ENCODE measurements at regions not wholly inside any gene's neighbourhood (a gene's known extent, or its start where the extent isn't known, plus 50 kb on each side); places are given as distances from the start of the nearest gene placed in this dataset.

GRCh38 chr12:85654456-85654840 lies 181.8 kb downstream of the RASSF9 start (continued):
- TF ChIP-seq ZNF174 (CRISPR knock-in tag; IDR thresholded peaks at IDR 0.05) (no peak), KAT2B (IDR thresholded peaks at IDR 0.05; ENCODE audit: low read depth, low read length) (no peak), TAF15 (IDR thresholded peaks at IDR 0.05; ENCODE audit: low read depth, low read length) (no peak), ZBTB11 (CRISPR knock-in tag; IDR thresholded peaks at IDR 0.05) (no peak)

- BruUV-seq (replicated peaks), result no TSS peak
- H2AFZ ChIP-seq (ENCODE audit: low read depth, low read length), result no peak overlapping the region
- no peaks in the 10 kb centered on the region for H3K79me2 ChIP-seq (ENCODE audit: control insufficient read depth, insufficient read depth, low read length)
- POLR2A ChIA-PET, result no interaction called here
- no peaks in the 10 kb centered on the region for H3K27me3 ChIP-seq (ENCODE audit: control insufficient read depth in 2 of 2, insufficient read depth in 2 of 2, low read length in 2 of 2)
- no peak for FAIRE-seq
- no peak for DNase-seq (ENCODE audit: extremely low read depth in 1 of 4, low spot score in 3 of 4)
- CTCF ChIA-PET (ENCODE audit: low intra/inter-chr PET ratio), result no interaction called here
- H4K20me1 ChIP-seq (replicated peaks; ENCODE audit: control insufficient read depth, insufficient read depth, low read length), result no peaks in the 10 kb centered on the region
- in situ Hi-C loops (cut with MboI), result no loop called here
- no peak for ATAC-seq
- H3K27ac ChIP-seq (ENCODE audit: extremely low read depth, low read depth, low read length), result no peak overlapping the region
- no peaks in the 10 kb centered on the region for H3K4me1 ChIP-seq (replicated peaks in 1 of 2; ENCODE audit: control insufficient read depth in 2 of 2, insufficient read depth in 2 of 2, low read length in 2 of 2)
- no peak overlapping the region for H3K4me3 ChIP-seq
- H3K9me1 ChIP-seq (ENCODE audit: control insufficient read depth, insufficient read depth, low read length), result no peaks in the 10 kb centered on the region
- no peak overlapping the region for H3K4me2 ChIP-seq (ENCODE audit: insufficient read depth, low read length)
- intact Hi-C loops (cut with micrococcal nuclease), result no loop called here
- no peak overlapping the region for H3K9ac ChIP-seq (ENCODE audit: insufficient read depth in 1 of 2, low read depth in 2 of 2, low read length in 2 of 2)
- no peaks in the 10 kb centered on the region for H3K36me3 ChIP-seq (ENCODE audit: control insufficient read depth, insufficient read depth, low read length)
- H3K9me3 ChIP-seq (replicated peaks; ENCODE audit: control insufficient read depth, insufficient read depth, low read depth, low read length), result no peaks in the 10 kb centered on the region
- TF ChIP-seq C11orf30 (IDR thresholded peaks at IDR 0.05; ENCODE audit: low read depth), result peak; percentile 42; the same call in 1 of the 2 replicates
- no peak for TF ChIP-seq PYGO2 (tag; IDR thresholded peaks at IDR 0.05)
- TF ChIP-seq KLF13 (tag; IDR thresholded peaks at IDR 0.05; ENCODE audit: borderline replicate concordance, low read depth), result no peak
- TF ChIP-seq ZNF316 (IDR thresholded peaks at IDR 0.05), result peak; percentile 57; the same call in 1 of the 2 replicates
- 3% methylated on average over 2 of the region's 2 CpGs for WGBS (ENCODE audit: insufficient coverage, low coverage, missing lambda C conversion rate)
Measured at GRCh38 chr12:85656561-85656960, 179.6 kb downstream of the RASSF9 start.

All from K562 (cell line).